T-cell (primary cell): ENCODE measurements at regions not wholly inside any gene's neighbourhood (a gene's known extent, or its start where the extent isn't known, plus 50 kb on each side); places are given as distances from the start of the nearest gene placed in this dataset.

ENCODE experiments used
- ATAC-seq, 4 experiments: fragments of 200-7000 bp in 3 of 4; fragments of 150-1000 bp in 1 of 4; cut with Tn5 transposase; replicated peaks in 1 of 4; 1 replicate in 3 of 4; 2 replicates in 1 of 4; pipeline ENCODE4 v1.10.0; 2021; ENCODE audit warnings: moderate library complexity in 3 of 4, mild to moderate bottlenecking in 2 of 4, moderate number of reproducible peaks in 1 of 4
- CTCF ChIA-PET, 2 donors: fragments of 300-600 bp; sonication (Branson Sonifier 250); formaldehyde crosslinking; loops; one replicate each; lab custom pipeline; 2022; ENCODE audit warnings: antibody characterized with exemption in 2 of 2; lab: Charles Lee
- POLR2A ChIA-PET, 2 donors: fragments of 300-600 bp; sonication (Branson Sonifier 250); formaldehyde crosslinking; loops; one replicate each; lab custom pipeline; 2022; ENCODE audit warnings: antibody characterized with exemption in 2 of 2; lab: Charles Lee
- DNase-seq, 35 experiments: peaks; one replicate each; pipeline versions ENCODE4 v3.0.0 to v3.0.0-alpha.2; 2013 to 2023
- H3K27ac ChIP-seq: one replicate; pipeline ENCODE4 v1.5.1; 2013; ENCODE audit warnings: low read length
- H3K27me3 ChIP-seq, 2 experiments: replicated peaks in 1 of 2; 1 replicate in 1 of 2; 2 replicates in 1 of 2; pipeline versions ENCODE4 v1.6.1 to v1.7.0; 2013; ENCODE audit warnings: low read length in 1 of 2, mixed read lengths in 1 of 2; ENCODE audit not compliant: control insufficient read depth in 2 of 2, insufficient read depth in 2 of 2; ENCODE audit errors: extremely low read depth in 1 of 2
- H3K36me3 ChIP-seq, 2 donors: 1 replicate in 1 of 2; 2 replicates in 1 of 2; pipeline versions ENCODE4 v1.6.1 to v1.7.0; 2013; ENCODE audit warnings: low read length in 1 of 2; ENCODE audit not compliant: control insufficient read depth in 2 of 2, insufficient read depth in 1 of 2; ENCODE audit errors: extremely low read depth in 1 of 2
- H3K4me1 ChIP-seq, 2 experiments: 1 replicate in 1 of 2; 2 replicates in 1 of 2; pipeline versions ENCODE4 v1.6.1 to v1.7.0; 2013; ENCODE audit warnings: low read length in 2 of 2, mixed read lengths in 1 of 2; ENCODE audit not compliant: insufficient read depth in 2 of 2, control insufficient read depth in 1 of 2; ENCODE audit errors: extremely low read depth in 1 of 2
- H3K4me3 ChIP-seq, 2 donors: 1 replicate in 1 of 2; 2 replicates in 1 of 2; pipeline versions ENCODE4 v1.5.1 to v1.7.0; 2013; ENCODE audit warnings: mild to moderate bottlenecking in 2 of 2, low read length in 1 of 2, moderate library complexity in 1 of 2; ENCODE audit not compliant: control insufficient read depth in 1 of 2; ENCODE audit errors: extremely low read depth in 1 of 2
- H3K9me3 ChIP-seq: 2 replicates; pipeline ENCODE4 v1.7.0; 2013
- H3K27ac Mint-ChIP-seq, 2 donors: one replicate each; pipeline ENCODE4 v1.8.0; 2020 to 2021; ENCODE audit warnings: mild to moderate bottlenecking in 2 of 2, mixed read lengths in 2 of 2
- H3K27me3 Mint-ChIP-seq, 2 donors: one replicate each; pipeline ENCODE4 v1.8.0; 2021 to 2022; ENCODE audit warnings: mixed read lengths in 2 of 2
- H3K36me3 Mint-ChIP-seq: one replicate; pipeline ENCODE4 v1.8.0; 2021; ENCODE audit warnings: mixed read lengths
- H3K4me1 Mint-ChIP-seq, 3 donors: one replicate each; pipeline ENCODE4 v1.8.0; 2020 to 2022; ENCODE audit warnings: mixed read lengths in 3 of 3, mild to moderate bottlenecking in 1 of 3
- H3K4me3 Mint-ChIP-seq, 3 donors: one replicate each; pipeline ENCODE4 v1.8.0; 2020 to 2022; ENCODE audit warnings: mild to moderate bottlenecking in 3 of 3, mixed read lengths in 3 of 3, moderate library complexity in 3 of 3
- H3K9me3 Mint-ChIP-seq, 3 donors: one replicate each; pipeline ENCODE4 v1.8.0; 2020 to 2022; ENCODE audit warnings: mixed read lengths in 3 of 3
- WGBS: methylation state at CpG from one replicate; pipeline ENCODE4 v1.1.5; 2013; ENCODE audit warnings: missing lambda C conversion rate; ENCODE audit not compliant: insufficient coverage; 5-methylcytosine and 5-hydroxymethylcytosine counted together

DNA sequence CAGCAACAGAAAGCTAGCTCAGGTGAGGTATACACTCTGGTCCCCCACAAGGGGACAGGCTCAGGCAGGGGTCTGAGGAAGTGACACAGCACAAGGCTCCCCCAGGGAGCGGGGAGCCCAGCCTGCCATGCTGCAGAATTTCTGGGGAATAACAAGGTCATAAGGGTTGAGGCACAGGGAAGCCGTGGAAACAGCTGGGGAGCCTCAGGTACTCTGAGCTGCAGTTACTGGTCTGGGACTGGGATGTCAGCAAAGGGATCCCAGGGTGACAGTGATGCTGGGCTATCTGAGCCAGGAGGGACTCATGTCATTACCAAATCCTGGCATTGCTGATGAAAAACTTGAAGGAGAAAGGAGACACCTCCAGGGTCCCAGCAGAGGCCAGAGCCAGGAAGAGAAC lies 64.4 kb upstream of the NANOS1 start:
- Histone ChIP-seq H3K27ac (no peak overlapping the region), H3K36me3 (no peaks in the 10 kb centered on the region), H3K4me1 (no peaks in the 10 kb centered on the region), H3K9me3 (no peaks in the 10 kb centered on the region), H3K4me3 (no peak overlapping the region), H3K27me3 (peaks cover 0 to 36% of the 10 kb centered on the region in 2 experiments)
- H3K27me3 Mint-ChIP-seq = peaks cover 13 to 29% of the 10 kb centered on the region in 2 donors
- DNase-seq = no peak
- ChIA-PET POLR2A (no interaction called here), CTCF (no interaction called here)
- WGBS = 63% methylated on average over 2 of the region's 2 CpGs
- H3K4me3 Mint-ChIP-seq = no peak overlapping the region
- no peak for ATAC-seq
- no peaks in the 10 kb centered on the region for H3K4me1 Mint-ChIP-seq
- H3K27ac Mint-ChIP-seq = no peak overlapping the region
- no peaks in the 10 kb centered on the region for H3K36me3 Mint-ChIP-seq
- no peaks in the 10 kb centered on the region for H3K9me3 Mint-ChIP-seq

DNA sequence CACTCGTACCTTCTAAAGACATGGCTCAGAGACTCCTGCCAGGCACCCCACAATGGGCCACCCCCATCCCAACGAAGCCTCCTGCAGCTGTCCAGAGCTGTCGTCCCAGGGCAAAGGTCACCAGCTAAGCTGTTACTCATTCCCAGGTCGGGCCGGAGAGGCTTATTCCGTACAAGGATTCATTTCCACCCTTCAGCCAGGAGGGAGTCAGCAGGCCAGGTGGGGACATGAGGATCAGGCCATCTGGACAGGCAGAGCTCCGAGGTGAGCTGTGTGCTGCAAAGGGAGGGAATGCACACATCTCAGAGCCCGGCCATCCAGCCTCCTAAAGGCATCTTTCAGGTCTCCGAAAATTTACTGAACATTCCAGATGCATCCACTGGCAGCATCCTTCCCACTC lies 63.9 kb upstream of the NANOS1 start:
- Mint-ChIP-seq H3K36me3 (no peaks in the 10 kb centered on the region), H3K9me3 (no peaks in the 10 kb centered on the region), H3K4me3 (no peak overlapping the region), H3K4me1 (no peaks in the 10 kb centered on the region), H3K27ac (no peak overlapping the region), H3K27me3 (peaks cover 16 to 29% of the 10 kb centered on the region in 2 donors)
- 64% methylated on average over 2 of the region's 9 CpGs for WGBS
- no peaks in the 10 kb centered on the region for H3K36me3 ChIP-seq
- H3K4me1 ChIP-seq = no peaks in the 10 kb centered on the region
- ATAC-seq (no peak), DNase-seq (no peak)
- ChIA-PET POLR2A (no interaction called here), CTCF (interaction anchor here in 1 of 2 donors (0.5 kb wide), 1 partner anchor 787 kb away, joined by 9 read pairs; no protein-coding TSS in a partner anchor)
- no peak overlapping the region for H3K4me3 ChIP-seq
- peaks cover 0 to 36% of the 10 kb centered on the region in 2 experiments for H3K27me3 ChIP-seq
- H3K9me3 ChIP-seq = no peaks in the 10 kb centered on the region
- no peak overlapping the region for H3K27ac ChIP-seq

DNA sequence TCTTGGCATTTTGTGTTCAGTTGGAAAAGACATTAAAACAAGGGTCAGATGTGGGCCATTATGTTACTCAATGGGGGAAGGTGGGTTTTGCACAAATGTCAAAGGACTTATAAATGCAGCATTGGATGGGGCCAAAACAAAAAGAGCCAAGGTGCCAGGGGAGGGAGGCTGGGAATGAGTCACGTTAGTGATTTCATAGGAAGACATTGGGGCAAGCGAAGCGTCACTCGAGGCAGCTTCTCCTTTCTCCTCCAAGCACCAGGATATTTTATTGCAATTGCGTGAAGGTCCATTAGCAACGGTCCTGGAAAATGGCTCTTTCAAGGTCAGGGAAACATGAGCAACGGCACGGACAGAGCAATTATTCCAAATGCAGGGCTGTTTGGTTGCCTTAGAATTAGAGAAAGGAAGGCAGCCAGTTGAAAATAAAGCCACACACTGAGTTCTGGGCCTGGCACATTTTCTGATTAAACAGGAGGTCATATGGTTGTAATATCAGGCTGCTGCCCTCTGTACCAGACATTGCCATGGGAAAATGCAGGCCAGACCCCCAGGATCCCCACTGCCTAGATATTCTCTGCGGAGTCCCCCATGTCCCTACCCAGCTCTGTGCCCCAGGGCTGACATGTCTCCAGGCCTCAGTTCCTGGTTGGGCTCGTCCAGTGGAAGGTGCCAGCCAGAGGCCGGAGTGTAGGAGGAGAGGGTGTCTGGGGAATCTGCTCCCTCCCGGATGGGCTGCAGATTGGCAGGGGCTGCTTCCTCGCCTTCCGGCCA lies 63.3 kb upstream of the NANOS1 start:
- no peaks in the 10 kb centered on the region for H3K9me3 Mint-ChIP-seq

GRCh38 chr10:118966850-118967125 lies 62.7 kb upstream of the NANOS1 start:
- Mint-ChIP-seq H3K27ac (no peak overlapping the region), H3K4me3 (no peak overlapping the region), H3K27me3 (peaks cover 20 to 29% of the 10 kb centered on the region in 2 donors), H3K9me3 (no peaks in the 10 kb centered on the region), H3K36me3 (no peaks in the 10 kb centered on the region), H3K4me1 (no peaks in the 10 kb centered on the region)
- DNase-seq (no peak), ATAC-seq (no peak)
- WGBS = 83% methylated on average over 4 of the region's 4 CpGs
- Histone ChIP-seq H3K4me1 (no peaks in the 10 kb centered on the region), H3K4me3 (no peak overlapping the region), H3K36me3 (no peaks in the 10 kb centered on the region), H3K27me3 (peaks cover 0 to 36% of the 10 kb centered on the region in 2 experiments), H3K27ac (no peak overlapping the region), H3K9me3 (no peaks in the 10 kb centered on the region)
- CTCF ChIA-PET = no interaction called here
- POLR2A ChIA-PET = no interaction called here

More for the DNA sequence above, 63.3 kb upstream of the NANOS1 start:
- ChIA-PET POLR2A (no interaction called here), CTCF (interaction anchor here in 1 of 2 donors (0.5 kb wide), 1 partner anchor 787 kb away, joined by 9 read pairs; no protein-coding TSS in a partner anchor)
- Mint-ChIP-seq H3K4me1 (no peaks in the 10 kb centered on the region), H3K27me3 (peaks cover 20 to 29% of the 10 kb centered on the region in 2 donors), H3K4me3 (no peak overlapping the region), H3K36me3 (no peaks in the 10 kb centered on the region), H3K27ac (no peak overlapping the region)
- peaks cover 0 to 36% of the 10 kb centered on the region in 2 experiments for H3K27me3 ChIP-seq
- WGBS = 88% methylated on average over 8 of the region's 14 CpGs
- no peaks in the 10 kb centered on the region for H3K4me1 ChIP-seq
- ATAC-seq = no peak
- no peak overlapping the region for H3K4me3 ChIP-seq
- no peak overlapping the region for H3K27ac ChIP-seq
- H3K36me3 ChIP-seq = no peaks in the 10 kb centered on the region
- no peaks in the 10 kb centered on the region for H3K9me3 ChIP-seq
- no peak for DNase-seq

DNA sequence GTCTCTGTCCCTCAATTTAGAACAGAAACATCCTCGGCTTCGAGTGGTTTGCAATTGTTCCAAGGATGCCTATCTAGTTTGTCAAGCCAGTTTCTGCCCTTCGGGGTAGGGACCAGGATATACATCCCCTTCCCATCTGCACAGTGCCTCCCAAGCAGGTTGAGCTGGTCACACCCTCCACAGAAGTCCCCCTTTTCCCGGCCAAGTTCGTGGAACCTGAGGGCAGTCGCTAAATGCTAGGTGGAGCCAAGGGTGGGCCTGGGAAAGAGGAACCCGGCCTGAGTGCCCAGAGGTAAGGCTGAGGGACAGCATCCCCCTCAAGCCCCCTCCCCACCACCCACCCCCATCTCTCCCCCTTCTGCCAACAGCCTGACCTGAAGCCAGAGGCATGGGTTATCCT lies 62.4 kb upstream of the NANOS1 start:
- DNase-seq (no peak), ATAC-seq (no peak)
- Histone ChIP-seq H3K4me3 (no peak overlapping the region), H3K27me3 (peaks cover 0 to 36% of the 10 kb centered on the region in 2 experiments), H3K27ac (no peak overlapping the region), H3K36me3 (no peaks in the 10 kb centered on the region), H3K9me3 (no peaks in the 10 kb centered on the region), H3K4me1 (no peaks in the 10 kb centered on the region)
- no peak overlapping the region for H3K27ac Mint-ChIP-seq
- no peaks in the 10 kb centered on the region for H3K9me3 Mint-ChIP-seq
- WGBS = 77% methylated on average over 6 of the region's 7 CpGs
- ChIA-PET CTCF (no interaction called here), POLR2A (no interaction called here)
- H3K4me3 Mint-ChIP-seq = no peak overlapping the region
- H3K36me3 Mint-ChIP-seq = no peaks in the 10 kb centered on the region
- H3K27me3 Mint-ChIP-seq = peaks cover 20 to 29% of the 10 kb centered on the region in 2 donors
- no peaks in the 10 kb centered on the region for H3K4me1 Mint-ChIP-seq

DNA sequence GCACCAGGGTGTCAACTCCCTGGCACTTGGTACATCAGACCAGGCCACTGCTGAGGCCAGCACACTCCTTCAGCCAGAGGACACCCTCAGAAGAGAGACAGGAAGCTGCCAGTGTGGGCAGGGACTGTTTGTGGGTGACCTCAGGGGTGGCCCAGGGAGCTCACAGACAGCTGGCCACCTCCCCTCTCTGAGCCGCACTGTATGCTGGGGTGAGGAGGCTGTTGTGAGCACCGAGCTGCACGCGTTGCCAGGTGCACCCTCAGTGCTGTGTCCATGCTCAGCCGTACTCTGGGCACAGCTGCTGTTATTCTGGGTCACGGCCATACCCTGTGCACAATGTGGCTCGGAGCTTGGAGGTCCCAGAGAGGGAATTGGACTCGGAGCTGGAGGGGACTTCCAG lies 61.5 kb upstream of the NANOS1 start:
- H3K27me3 ChIP-seq = peaks cover 0 to 36% of the 10 kb centered on the region in 2 experiments
- H3K9me3 Mint-ChIP-seq = no peaks in the 10 kb centered on the region
- H3K36me3 ChIP-seq = no peaks in the 10 kb centered on the region
- POLR2A ChIA-PET = no interaction called here
- DNase-seq = no peak
- no peaks in the 10 kb centered on the region for H3K36me3 Mint-ChIP-seq
- H3K4me3 Mint-ChIP-seq = no peak overlapping the region
- ATAC-seq = no peak
- no peak overlapping the region for H3K27ac ChIP-seq
- H3K27ac Mint-ChIP-seq = no peak overlapping the region
- H3K4me1 Mint-ChIP-seq = no peaks in the 10 kb centered on the region
- H3K4me1 ChIP-seq = no peaks in the 10 kb centered on the region
- CTCF ChIA-PET = no interaction called here
- peaks cover 17 to 29% of the 10 kb centered on the region in 2 donors for H3K27me3 Mint-ChIP-seq
- H3K9me3 ChIP-seq = no peaks in the 10 kb centered on the region
- WGBS = 70% methylated on average over 8 of the region's 8 CpGs
- H3K4me3 ChIP-seq = no peak overlapping the region
